B cell (primary cell): ENCODE measurements at regions not wholly inside any gene's neighbourhood (a gene's known extent, or its start where the extent isn't known, plus 50 kb on each side); places are given as distances from the start of the nearest gene placed in this dataset.

Source experiments
- EZH2 ChIP-seq: IDR thresholded peaks from 2 replicates; pipeline ENCODE4 v1.6.1; 2012; ENCODE audit warnings: borderline replicate concordance, low read depth, mild to moderate bottlenecking, moderate library complexity, low read length; ENCODE audit not compliant: insufficient read depth, poor library complexity, severe bottlenecking
- TF ChIP-seq, protein P1 (sequence below): fragments of 200-600 bp; IDR thresholded peaks from one replicate; pipeline ENCODE4 v1.8.0; 2022; ENCODE audit warnings: antibody characterized with exemption, mild to moderate bottlenecking

DNA sequence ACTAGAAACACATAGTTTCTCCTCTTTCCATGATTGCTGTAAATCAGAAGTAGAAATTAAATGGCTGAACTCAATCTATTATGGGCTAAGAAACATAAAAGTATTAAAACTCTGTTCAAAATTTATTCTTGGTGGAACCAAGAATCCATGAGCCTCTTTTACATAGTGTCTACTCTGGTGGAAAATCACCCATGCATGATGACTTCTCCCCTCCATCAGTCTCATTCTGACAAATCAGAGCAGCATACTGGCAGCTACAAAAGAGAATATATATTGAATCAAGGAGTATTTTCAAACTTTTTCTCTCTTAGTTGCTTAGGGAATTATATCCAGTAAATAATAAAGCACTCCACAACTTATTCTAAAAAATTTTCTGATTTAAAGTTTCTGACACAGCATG lies 536.9 kb upstream of the CCDC54 start:
- TF ChIP-seq, protein P1, sequence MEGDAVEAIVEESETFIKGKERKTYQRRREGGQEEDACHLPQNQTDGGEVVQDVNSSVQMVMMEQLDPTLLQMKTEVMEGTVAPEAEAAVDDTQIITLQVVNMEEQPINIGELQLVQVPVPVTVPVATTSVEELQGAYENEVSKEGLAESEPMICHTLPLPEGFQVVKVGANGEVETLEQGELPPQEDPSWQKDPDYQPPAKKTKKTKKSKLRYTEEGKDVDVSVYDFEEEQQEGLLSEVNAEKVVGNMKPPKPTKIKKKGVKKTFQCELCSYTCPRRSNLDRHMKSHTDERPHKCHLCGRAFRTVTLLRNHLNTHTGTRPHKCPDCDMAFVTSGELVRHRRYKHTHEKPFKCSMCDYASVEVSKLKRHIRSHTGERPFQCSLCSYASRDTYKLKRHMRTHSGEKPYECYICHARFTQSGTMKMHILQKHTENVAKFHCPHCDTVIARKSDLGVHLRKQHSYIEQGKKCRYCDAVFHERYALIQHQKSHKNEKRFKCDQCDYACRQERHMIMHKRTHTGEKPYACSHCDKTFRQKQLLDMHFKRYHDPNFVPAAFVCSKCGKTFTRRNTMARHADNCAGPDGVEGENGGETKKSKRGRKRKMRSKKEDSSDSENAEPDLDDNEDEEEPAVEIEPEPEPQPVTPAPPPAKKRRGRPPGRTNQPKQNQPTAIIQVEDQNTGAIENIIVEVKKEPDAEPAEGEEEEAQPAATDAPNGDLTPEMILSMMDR, result no peak
- no peak for TF ChIP-seq EZH2
